ENCODE measurements at regions not wholly inside any gene's neighbourhood (a gene's known extent, or its start where the extent isn't known, plus 50 kb on each side); places are given as distances from the start of the nearest gene placed in this dataset.
"Not testable (repeated sequence)": the region's sequence is repeated elsewhere in the genome, so short reads cannot be mapped to it uniquely, and the experiment has no call there.

GRCh38 chr1:238469146-238469631 is 578.5 kb upstream of the ZP4 start:
- in situ Hi-C loops (cut with HindIII; ENCODE audit: low sequenced_read_pairs): no loop called here
- no peak for DNase-seq (ENCODE audit: low spot score)

- in situ Hi-C loops (cut with HindIII; ENCODE audit: low sequenced_read_pairs): no loop called here
- no peak for DNase-seq (ENCODE audit: low spot score)
Measured at GRCh38 chr1:238468068-238468467, 577.3 kb upstream of the ZP4 start.

DNA sequence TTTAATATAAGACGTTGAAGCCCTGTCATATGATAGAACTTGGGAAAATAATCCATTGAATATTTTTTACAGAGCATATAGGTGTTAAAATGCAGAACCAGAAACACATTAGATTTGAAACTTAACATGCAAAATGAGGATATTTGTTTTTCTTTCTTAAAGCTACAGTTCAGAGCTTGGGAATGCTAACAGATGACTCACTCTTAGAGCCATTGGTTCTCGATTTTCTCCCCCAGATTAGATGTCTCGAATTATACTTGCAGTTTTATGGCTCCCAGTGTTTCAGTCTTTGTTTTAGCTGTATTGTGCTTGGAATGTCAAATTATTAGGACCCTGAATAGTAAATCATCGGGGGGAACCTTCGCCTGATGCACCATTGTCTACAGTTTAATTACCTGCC is 575.7 kb upstream of the ZP4 start:
- DNase-seq (ENCODE audit: low spot score): no peak

DNA sequence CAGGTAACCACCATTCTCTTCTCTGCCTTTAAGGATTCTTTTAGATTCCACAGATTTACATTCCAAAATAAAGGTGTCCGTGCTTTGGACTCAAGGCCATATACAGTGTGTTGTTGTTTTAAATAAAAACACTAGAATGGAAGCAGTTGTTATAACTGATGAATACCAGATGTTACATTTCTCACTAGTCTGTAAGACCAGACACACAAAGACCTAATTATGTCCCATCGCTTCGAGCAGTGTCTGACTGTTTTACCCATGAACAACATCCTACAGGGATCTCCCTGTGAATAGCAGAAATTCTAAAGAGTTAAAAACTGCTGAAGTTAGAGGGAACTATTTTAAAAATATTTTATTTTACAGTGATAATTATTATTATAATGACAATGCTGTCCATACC is 574.7 kb upstream of the ZP4 start:
- DNase-seq (ENCODE audit: low spot score): no peak
- in situ Hi-C loops (cut with HindIII; ENCODE audit: low sequenced_read_pairs): no loop called here

More for the DNA sequence above, 575.7 kb upstream of the ZP4 start:
- in situ Hi-C loops (cut with HindIII; ENCODE audit: low sequenced_read_pairs): no loop called here

DNA sequence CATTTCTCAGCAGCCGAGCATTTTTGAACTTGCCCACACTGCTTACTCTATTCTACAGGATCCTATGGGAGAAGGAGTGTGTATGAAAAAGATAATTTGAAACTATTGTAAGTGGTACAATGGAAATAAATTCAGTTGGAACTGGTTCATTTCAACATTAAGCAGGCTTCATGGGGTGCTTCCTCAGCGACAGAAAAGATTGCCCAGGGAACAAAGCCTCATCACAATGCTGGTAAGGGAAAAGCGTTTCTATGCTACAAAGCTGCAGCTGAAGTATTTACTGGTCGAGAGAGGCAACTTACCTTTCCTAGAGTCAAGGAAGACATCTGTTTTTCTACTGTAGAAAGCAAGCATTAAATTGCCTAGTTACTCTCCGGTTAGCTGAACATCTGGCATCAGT is 568.2 kb upstream of the ZP4 start:
- DNase-seq (ENCODE audit: low spot score): no peak
- in situ Hi-C loops (cut with HindIII; ENCODE audit: low sequenced_read_pairs): no loop called here

DNA sequence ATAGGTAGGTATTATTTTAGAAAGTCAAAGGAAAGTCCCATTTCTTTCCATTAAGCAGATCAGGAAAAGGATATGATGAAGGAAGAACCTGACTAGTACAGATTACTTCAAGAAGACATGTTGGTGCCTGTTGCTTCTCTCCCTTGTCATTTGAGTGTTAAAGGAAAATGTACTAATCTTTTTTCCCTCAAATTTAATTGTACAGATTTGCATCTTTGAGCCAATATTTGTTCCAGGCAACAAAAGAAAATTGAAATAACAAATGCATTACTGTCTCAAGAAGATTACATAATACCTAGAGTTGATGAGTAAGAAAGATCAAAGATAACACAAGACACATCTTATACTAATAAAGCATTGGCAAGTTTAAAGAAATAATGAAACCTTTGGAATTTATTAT is 566.9 kb upstream of the ZP4 start:
- in situ Hi-C loops (cut with HindIII; ENCODE audit: low sequenced_read_pairs): no loop called here
- no peak for DNase-seq (ENCODE audit: low spot score)

GRCh38 chr1:238451781-238452310 is 561.1 kb upstream of the ZP4 start:
- in situ Hi-C loops (cut with HindIII; ENCODE audit: low sequenced_read_pairs): no loop called here
- no peak for DNase-seq (ENCODE audit: low spot score)

GRCh38 chr1:238450976-238451375 is 560.3 kb upstream of the ZP4 start:
- no peak for DNase-seq (ENCODE audit: low spot score)

DNA sequence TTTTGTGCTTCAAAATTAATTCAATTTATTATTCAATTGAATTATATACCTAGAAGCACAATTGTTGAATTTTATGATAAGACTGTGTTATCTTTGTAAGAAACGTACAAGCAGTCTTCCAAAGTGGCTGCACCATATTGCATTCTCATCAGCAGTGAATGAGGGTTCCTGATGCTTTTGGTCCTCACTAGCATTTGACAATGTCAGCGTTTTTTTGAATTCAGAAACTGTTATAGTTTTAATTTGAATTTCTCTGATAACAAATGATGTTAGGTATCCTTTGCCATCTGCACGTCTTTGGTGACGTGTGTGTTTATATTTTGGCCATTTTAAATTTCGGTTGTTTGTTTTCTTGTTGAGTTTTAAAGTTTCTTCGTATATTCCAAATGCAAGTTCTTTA is 553.0 kb upstream of the ZP4 start:
- no peak for DNase-seq (ENCODE audit: low spot score)
- in situ Hi-C loops (cut with HindIII; ENCODE audit: low sequenced_read_pairs): no loop called here

More at GRCh38 chr1:238450976-238451375, 560.3 kb upstream of the ZP4 start:
- in situ Hi-C loops (cut with HindIII; ENCODE audit: low sequenced_read_pairs): no loop called here

DNA sequence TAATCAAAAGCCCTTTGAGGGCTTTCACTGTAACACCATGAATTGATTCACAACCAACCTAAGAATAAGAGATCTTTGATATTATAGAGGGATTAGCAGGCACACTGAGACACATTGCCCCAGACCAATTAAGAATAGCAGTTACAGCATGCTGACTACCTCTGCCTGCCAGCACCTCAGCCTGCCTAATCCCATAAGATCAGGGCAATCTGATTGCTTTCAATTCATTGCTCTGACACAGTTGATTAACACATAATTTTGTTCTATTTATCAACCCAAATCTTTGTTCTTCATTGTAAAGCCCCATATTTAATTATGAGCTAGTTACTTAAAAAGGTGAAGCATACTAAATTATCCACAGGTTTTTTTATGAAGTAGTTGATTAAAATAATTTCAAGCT is 548.8 kb upstream of the ZP4 start:
- no peak for DNase-seq (ENCODE audit: low spot score)
- in situ Hi-C loops (cut with HindIII; ENCODE audit: low sequenced_read_pairs): no loop called here

DNA sequence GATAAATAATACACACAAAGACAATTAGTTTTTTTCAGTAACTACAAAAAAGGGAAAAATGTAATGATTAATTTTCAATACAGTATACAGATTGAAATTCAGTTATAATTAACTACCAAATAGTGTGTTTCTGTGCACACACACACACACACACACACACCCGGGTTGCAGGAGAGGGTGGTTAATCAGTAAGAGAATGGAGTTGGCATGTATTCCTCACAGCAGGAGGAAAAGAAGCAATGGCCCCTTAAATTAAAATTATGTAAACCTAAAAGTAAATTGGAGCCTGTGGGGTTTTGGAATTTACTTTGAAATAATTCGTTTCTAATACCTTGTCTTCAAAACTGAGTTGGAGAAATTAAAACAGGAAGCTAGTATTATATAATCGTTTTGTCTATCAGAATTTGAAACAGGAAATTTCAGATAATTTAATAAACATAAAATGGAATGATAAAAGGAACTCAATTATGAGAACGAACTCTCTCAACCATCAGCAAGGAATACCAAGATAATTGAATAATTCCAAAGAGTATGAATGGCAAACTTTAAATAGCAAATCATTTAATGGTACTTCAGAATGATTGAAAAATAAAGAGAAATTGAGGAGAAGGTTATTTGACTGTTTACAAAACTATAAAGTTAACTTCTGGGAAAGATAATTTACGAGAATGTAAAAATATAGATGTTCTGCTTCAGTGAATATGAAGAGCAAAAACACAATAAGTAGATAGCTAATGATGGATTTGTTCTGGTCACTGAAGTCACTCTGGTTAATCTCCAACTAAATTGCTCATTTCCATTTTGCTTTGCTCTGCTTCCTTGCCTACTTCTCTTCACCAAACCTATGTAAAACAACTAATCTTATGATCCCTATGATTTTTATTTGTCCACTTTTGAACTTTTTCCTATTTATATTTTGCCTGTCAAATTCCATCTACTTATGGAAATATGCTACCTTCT is 547.9 kb upstream of the ZP4 start:
- in situ Hi-C loops (cut with HindIII; ENCODE audit: low sequenced_read_pairs): no loop called here
- DNase-seq (ENCODE audit: low spot score): no peak

GRCh38 chr1:238429703-238430102 is 539.0 kb upstream of the ZP4 start:
- in situ Hi-C loops (cut with HindIII; ENCODE audit: low sequenced_read_pairs): not testable (repeated sequence)

DNA sequence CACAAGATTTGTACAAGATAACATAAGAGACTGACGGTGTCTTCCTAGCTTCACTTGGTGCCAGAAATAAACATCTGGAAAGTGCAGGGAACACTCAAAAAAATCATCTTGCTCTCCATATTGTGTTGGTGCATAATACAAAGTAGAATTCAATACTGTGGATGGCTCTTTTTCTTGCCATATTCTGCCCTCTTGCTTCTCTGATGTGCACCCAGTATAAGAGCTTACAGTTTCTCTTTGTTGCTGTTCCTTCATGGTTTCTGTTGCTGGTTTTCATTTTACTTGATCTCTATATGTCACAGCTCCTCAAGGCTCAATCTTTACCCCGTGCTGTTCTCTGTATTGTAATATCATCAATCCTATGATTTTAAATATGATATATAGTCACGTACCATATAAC is 528.5 kb upstream of the ZP4 start:
- in situ Hi-C loops (cut with HindIII; ENCODE audit: low sequenced_read_pairs): no loop called here
- no peak for DNase-seq (ENCODE audit: low spot score)

More at GRCh38 chr1:238429703-238430102, 539.0 kb upstream of the ZP4 start:
- not testable (repeated sequence) for DNase-seq (ENCODE audit: low spot score)

GRCh38 chr1:238409932-238410331 is 519.2 kb upstream of the ZP4 start:
- no peak for DNase-seq (ENCODE audit: low spot score)
- in situ Hi-C loops (cut with HindIII; ENCODE audit: low sequenced_read_pairs): no loop called here

GRCh38 chr1:238409191-238409850 is 518.6 kb upstream of the ZP4 start:
- in situ Hi-C loops (cut with HindIII; ENCODE audit: low sequenced_read_pairs): no loop called here
- DNase-seq (ENCODE audit: low spot score): no peak

GRCh38 chr1:238408737-238409136 is 518.0 kb upstream of the ZP4 start:
- DNase-seq (ENCODE audit: low spot score): no peak
- in situ Hi-C loops (cut with HindIII; ENCODE audit: low sequenced_read_pairs): no loop called here

DNA sequence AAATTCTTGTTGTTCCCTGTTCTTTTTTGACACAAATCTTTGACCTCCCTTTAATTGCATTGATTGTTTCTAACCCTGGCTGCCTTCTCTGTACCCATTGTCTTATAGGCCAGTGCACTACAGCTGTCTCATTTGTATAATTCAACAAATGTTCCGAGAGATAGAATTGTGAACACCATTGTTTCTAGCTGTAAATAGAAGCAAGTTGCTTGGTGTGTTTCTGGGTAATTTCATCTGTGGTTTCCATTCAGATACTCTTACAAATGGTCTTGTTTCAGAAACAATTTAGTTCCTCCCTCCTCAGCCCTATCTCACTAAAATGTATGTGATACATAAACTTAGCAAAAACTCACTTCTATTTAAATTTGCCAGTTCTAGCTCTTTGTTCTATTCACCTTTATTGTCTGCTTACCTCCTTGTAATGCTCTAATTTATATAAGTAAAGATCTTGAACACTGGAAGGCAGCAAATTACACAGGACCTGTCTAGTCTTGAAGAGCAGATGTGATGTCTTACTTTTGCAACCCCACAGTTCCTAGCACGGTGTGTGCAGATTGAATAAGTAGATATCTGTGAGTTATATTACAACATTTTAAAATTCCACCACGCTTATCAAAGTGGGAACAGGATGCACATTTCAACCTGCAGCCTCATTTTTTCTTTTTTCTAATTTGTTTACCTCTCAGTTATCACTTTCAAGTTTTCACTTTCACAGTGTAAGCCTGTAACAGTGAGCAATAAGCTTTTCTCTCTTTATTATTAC is 515.6 kb upstream of the ZP4 start:
- DNase-seq (ENCODE audit: low spot score): no peak
- in situ Hi-C loops (cut with HindIII; ENCODE audit: low sequenced_read_pairs): no loop called here

DNA sequence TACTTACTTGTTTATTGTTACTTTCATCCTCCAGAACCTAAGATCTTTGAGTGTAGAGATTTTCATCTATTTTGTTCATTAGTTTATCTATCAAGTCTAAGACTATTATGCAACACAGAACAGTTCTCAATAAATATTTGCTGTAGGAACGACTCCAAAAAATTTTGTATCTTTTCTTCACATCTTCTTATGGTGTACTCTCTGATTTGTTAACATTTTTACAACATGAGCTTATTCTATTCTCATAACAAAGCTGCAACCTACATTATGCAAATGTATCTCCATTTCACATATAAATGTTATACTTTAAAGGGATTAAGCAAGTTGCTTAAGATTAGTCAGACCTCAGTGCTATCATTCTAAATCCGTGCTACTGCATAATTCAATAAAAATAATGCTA is 514.2 kb upstream of the ZP4 start:
- in situ Hi-C loops (cut with HindIII; ENCODE audit: low sequenced_read_pairs): no loop called here
- no peak for DNase-seq (ENCODE audit: low spot score)

- in situ Hi-C loops (cut with HindIII; ENCODE audit: low sequenced_read_pairs): no loop called here
- no peak for DNase-seq (ENCODE audit: low spot score)
Measured at GRCh38 chr1:238404481-238404880, 513.8 kb upstream of the ZP4 start.

Measured in G401 (cell line).